ENCODE measurements at regions not wholly inside any gene's neighbourhood (a gene's known extent, or its start where the extent isn't known, plus 50 kb on each side); places are given as distances from the start of the nearest gene placed in this dataset.
"Not testable (repeated sequence)": the region's sequence is repeated elsewhere in the genome, so short reads cannot be mapped to it uniquely, and the experiment has no call there.

DNA sequence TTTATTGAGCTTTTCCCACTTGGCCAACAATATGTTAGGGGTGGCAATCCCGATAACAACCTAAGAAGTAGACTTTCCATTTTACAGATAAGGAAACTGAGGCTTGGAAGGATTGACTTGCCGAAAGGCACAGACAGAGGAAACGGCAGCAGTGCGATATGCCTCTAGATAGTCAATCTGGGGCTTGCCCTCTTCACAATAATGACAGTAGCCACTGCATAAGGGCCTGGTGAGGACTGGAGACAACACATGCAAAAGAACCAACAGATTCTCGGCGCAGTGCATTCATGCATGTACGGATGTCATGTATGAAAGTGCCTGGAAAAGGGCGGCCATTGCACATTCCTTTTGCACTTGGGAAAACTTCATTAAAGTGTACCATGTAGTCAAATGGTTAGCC is 811.2 kb downstream of the RNF144A start:
- no peak for DNase-seq

DNA sequence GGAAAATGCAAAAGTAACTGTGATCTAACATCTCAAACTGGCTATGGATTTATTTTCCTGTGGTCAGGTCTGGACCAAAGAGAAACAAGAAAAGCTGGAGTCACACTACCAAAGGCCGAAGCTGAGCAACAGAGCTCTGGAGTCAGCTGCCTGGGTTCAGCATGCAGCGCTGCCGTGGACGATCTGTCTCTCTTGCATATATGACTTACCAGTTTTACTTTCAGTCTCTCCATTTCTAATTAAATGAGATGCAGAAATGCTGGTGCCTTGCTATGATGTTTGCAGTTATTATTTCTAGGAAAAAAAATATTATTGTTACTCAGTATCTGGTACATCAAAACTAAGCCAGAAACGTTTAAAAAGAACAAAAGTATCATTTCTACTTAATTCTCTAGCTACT is 813.2 kb downstream of the RNF144A start:
- DNase-seq: peak in 1 of 5 donors; percentile 44

DNA sequence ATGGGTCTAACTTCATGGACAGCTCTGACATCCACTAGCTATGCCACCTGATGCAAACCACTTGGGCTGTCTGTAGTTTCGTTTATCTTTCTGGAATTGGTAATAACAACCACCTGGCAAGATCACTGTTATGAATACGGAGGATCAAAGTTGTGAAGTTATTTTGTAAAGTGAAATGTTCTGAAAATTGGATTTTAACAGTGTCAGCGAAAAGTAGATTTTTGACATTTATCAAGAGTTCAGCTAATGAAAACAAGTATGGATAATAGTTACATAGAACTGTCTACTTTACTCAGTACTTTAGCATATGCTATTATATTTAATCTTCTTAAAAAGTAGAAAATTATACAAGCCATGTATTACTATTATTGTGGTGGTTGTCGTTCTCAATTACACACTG is 813.8 kb downstream of the RNF144A start:
- DNase-seq: no peak

DNA sequence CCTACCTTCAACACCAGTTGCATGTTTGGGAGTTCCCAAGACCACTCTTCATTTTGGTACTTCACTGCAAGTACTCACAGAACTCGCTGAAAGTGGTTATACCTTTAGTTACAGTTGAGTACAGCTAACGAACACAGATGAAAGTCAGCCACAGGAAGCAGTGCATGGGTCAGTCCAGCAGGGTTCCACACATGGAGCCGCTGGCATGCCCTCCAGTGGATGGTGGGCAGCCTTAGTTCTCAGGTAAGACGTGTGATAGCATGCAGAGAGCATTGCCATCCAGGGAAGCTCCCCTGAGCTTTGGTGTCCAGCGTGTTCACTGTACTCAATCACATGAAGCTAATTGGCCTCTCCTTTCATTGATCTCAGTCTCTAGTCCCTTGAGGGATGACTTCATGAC is 815.3 kb downstream of the RNF144A start:
- no peak for DNase-seq

DNA sequence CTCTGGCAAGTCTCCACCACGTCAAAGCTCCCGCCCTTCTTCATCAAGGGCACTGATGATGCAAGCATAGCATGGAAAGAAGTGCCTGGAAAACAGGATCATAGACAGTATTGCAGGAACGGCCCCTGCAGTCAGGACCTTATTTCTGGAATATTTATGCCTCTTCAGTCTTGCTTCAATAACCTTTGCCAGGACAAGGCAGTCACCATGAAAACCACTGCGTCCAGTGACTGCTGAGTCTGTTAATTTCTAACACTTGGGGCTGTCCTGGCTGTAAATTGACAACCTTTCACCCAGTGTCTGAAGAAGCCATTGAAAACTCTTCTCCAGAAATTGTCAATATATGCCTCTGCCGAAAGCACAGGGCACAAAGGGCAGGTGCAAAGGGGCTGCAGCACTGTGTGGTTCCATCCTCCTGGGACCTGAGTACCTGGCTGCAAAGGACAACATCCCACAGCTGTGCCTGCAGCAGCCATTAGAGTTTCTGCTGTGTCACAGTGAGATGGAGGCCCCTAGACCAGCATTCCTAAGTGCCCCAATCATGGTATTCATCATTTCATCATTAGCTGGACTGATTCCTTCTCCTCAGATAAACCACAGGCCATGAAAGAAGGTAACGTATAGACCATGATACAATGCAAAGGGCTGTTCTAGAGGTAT is 819.6 kb downstream of the RNF144A start:
- DNase-seq: no peak

DNA sequence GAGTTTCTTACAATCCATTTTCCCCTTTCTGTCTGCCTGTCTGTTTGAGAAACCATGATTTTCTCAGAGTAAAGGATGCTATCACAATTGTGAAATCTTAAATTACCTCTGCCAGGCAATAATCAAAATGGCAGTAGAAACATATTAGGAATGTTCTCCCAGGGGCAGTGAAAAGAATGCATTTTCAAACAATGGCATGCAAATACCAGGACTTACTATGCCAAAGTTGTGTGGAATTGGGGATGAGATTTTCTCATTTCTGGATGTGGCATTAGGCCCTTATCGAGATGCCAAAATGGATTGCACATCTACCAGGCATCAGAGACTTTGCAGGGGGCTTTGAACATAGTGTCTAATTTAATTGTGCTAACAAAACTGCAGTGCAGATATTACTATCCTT is 821.4 kb downstream of the RNF144A start:
- no peak for DNase-seq

DNA sequence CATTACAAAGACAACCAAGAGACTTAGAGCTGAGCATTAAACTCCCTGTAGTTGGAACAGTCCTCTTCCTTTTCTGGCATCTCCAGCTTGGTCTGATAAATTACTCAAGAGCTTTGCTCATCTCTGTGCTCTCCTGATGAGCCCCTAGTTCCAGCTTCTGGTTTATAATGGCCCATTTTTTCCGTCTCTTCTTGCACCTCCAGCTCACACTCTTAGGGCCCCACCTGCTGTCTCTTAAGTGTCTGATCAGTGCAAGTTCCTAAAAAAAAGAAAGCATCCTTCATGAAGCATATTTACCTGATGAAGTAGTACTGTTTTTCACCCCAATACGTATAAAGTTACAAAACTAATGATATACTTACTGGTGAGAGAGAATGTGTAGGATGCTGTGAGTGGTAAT is 822.9 kb downstream of the RNF144A start:
- no peak for DNase-seq

DNA sequence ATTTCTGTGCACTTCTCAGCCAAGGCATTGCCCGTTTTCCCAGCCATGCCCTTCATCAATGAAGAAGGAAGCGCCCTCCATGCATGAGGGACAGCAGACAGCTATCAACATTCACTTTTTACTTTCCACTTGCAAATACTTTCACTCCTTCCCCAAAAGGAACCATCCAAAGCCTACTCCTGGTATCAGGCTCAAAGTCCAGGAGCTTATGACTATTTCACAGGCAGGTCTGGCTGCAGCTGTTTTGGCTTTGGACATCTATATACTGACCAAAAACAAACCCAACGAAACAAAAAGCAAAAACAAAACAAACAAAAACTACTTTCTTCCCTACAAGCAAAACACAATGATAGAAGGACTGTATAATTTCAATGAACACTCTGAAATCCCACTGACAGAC is 825.1 kb downstream of the RNF144A start:
- no peak for DNase-seq

DNA sequence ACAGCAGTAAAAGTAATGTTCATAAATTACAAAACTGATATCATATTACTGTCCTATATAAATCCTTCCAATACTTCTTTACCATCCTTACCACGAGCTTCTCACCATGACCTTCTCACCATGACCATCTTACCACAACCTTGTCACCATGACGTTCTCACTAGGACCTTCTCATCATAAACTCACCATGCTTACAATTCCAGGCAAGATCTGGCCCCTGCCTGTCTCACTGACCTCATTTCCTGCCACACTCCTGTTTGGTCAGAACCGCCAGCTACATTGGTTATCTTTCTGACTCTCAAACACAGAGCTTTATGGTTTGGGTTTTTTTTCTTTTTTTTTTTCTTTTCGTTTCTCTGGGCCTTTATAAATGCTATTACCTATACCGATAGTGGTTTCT is 827.6 kb downstream of the RNF144A start:
- DNase-seq: peak in 3 of 5 donors; percentile 16 to 72 (median 40)

DNA sequence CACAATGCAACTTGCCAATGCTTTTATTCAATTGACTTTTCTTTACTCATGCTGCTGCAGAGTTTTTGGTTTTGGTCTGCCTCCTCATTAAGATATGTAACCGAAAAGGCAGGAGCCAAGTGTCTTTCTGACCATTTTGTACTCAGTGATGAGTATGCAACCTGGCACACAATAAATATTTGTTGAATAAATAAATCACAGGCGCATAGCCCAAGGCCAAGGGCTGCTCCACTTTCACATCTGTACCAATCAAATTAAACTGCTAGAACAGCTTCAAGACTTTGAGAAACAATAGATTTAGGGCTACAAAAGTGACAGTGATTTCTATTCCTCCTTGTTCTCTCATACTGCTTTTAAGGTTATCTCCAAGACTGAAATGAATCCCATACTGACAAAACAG is 828.2 kb downstream of the RNF144A start:
- DNase-seq: no peak

DNA sequence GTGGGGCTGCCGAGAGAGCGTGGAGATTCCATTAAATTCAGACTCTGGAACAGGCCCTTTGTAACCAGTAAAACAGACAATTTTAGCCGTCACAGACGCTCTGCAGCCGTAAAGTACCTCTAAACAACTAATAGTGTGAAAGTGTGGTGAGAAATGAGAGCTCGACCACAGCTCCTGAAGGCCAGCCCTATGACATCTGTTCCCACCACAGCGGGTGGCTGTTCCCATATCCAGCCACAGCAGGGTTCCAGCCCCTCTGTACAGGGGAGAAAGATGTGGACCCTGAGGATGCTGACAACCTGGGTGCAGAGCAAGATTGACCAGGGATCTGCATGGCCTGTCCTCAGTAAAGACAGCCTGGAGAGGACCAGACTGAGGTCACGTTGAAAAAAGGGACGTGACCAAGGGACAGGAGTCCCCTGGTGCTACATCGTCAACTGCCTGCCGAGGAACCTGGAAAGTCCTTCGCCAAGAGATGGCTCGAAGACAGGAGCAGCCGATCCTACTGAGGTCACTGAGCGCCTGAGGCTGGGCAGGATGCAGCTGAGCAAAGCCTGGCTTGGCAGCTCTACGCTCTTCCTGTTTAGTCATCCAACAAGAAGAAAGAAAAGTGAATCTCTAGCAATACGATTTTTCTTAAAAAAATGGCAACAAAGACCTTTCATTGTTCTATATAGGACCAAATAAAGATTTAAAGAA is 831.7 kb downstream of the RNF144A start:
- peak in 1 of 5 donors; percentile 29 for DNase-seq

DNA sequence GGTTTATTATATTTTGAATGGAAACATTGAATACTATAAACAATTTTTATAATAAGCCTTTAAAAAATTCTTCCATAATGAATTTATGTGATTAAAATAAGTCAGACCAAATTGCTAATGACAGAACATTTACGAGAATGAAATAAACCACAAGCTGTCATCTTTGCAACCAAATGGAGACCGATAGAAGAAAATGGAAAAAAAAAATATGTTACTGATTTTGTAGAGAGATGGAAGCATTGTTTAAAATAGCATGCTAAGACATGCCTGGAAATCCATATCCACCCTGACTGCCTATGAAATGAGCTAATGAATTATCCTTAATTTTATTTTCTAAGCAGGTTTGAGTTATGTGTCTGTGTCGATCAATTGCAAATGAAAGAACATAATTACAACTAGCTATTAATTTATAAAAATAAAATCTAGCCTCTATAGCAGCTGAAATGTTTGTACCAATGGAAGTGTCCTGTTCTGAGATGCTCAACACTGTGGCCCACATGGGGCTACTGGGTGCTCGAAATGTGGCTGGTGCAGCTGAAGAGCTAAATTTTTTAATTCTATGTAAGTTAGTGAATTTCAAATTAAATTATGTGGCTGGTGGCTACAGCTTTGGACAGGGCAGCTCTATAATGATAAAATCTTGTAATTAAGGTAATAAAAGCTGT is 832.8 kb downstream of the RNF144A start:
- no peak for DNase-seq

DNA sequence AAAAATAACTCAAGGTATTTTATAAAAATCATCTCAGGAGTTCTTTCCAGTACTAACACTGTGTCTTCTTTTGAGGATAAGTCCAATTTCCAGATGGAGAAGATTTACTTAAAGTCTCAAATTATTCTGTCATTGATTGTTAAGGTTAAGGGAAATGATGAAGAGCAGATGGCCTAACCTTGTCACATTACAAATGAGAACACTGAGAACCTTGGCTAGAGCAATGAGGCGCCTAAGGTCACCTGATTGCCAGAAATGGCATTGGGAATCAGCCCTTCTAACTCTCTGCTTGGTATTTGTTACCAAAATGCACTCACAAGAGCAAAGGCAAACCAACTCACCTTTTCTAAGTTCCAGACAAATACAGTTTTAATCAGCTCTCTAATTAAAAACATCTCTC is 835.1 kb downstream of the RNF144A start:
- DNase-seq: no peak

DNA sequence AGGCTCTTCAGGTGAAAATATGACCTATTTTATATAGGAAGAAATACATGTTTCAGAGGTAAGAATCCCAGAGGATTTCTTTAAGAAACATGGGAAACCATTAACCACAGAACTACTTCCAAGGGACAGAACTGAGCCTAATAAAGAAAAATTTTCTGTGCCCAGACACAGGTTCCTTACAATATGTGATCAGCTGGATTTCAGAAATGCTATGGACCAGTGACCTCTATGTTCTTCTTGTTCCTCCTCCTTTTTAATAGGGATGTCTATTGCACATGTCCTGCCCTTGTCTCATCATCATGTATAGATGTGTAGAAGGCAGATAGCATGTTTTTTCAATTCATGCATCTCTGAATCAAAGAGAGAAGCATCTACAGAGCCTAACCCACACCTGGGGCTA is 836.6 kb downstream of the RNF144A start:
- DNase-seq: no peak

DNA sequence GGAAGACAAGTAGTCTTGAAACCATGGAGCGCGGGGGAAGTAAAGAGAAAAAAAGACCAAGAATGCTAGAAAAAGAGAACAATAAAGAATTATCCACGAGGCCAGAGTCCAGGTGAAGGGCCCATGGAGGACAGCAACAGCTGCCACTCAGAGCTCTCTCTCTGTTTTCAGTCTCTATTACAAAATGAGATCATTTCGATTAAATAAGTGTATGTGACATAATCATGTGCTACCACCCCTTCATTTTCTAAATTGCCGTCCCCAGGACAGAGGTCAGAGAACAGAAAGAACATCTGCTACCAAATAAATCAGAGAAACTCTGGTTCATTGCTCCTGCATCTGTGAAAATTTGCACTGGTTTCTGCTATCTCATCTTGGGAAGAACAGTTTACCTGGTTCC is 838.7 kb downstream of the RNF144A start:
- no peak for DNase-seq

DNA sequence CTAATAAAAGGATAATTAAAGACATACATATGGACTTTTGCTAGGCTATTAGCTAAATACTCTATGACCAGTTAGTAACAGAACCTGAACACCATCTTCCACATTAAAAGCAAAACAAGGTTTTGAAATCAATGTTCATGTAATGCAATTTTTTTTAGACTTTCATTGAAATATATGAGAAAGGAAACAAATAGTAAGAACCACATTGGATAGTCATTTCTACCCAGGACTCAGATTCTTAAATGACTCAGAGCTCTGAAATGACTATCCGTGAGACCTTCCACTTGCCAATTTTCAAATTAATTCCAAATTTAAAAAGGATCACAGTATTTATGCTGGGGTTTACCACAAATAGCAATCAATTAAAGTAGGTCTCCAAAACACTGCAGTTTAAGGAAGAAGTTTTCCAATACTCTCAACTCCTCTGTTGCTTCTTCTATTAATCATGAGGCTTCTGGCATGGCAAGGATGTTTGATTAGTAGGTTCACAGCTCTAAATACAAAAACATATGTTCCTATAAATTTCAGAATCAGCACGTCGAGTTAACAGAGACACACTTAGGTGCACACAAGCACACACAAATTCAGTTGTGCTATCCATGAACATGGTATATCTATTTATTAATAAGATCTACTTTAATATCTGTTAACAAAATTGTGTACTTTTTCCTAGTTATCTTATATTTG is 841.0 kb downstream of the RNF144A start:
- peak in 1 of 5 donors; percentile 73 for DNase-seq

DNA sequence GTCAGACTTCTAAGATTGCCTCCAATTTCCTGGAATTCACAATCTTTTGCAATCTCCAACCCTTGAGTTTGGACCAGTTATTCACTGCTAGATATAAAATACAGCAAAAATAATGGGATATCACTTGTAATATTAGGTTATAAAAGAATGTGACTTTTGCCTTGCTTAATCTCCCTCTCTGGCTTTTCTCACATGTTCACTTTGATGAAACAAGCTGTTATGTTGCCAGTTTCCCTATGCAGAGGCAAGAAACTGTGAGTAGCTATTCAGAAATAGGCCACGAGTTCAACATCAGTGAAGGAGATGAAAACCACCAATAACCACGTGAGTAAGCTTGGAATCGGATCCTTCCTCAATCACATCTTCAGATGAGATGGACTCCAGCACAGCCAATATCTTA is 842.7 kb downstream of the RNF144A start:
- DNase-seq: no peak

DNA sequence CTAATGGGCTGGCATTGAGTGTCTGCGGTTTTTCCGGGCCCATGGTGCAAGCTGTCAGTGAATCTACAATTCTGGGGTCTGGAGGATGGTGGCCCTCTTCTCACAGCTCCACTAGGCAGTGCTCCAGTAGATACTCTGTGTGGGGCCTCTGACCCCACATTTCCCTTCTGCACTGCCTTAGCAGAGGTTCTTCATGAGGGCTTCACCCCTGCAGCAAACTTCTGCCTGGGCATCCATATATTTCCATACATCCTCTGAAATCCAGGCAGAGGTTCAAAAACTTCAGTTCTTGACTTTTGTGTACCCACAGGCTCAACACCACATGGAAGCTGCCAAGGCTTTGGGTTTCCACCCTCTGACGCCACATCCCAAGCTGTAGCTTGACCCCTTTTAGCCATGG is 846.2 kb downstream of the RNF144A start:
- not testable (repeated sequence) for DNase-seq

DNA sequence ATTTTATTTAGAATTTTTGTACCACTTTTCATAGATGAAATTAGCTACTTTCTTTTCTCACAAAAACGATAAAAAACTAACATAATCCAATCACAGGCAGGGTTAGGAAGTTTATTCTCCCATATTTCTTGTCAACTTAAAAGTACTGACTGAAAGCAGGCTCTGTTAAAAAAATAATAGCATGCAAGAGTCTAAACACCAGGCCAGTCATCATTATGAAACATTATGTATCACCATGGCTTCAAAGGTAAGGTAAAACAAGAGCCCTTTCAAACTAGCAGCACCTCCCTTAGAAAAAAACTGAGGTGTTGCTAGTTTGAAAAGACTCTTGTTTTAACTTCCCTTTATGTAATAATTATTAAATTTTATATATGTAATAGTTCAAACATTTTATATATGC is 848.0 kb downstream of the RNF144A start:
- no peak for DNase-seq

DNA sequence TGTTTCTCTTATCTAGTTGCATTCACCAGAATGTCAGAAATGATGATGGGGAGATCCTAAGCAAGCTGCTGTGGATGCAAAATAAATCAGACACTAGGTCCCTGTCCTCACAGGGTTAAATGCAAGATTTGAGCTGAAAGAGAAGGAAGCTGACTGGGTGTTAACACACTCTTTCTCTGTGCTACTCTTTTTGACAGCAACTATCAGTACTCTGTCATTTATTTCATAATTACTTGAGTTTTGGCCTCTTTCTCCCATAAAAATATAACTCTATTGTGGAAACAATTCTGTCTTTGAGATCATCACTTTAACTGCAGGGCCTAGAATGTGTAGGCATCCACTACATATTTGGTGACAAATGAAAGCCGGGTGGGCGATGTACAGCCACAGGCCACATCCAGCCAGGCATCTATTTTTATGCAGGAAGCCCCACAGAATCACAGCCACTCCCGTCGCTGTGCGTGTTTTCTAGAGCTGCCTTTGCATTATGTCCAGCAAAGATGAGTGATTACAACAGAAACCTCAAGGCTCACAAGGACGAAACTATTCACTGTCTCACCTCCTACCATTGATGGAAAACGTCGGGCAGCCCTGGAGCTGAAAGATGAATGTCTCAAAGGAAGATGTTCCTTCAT is 849.0 kb downstream of the RNF144A start:
- no peak for DNase-seq

DNA sequence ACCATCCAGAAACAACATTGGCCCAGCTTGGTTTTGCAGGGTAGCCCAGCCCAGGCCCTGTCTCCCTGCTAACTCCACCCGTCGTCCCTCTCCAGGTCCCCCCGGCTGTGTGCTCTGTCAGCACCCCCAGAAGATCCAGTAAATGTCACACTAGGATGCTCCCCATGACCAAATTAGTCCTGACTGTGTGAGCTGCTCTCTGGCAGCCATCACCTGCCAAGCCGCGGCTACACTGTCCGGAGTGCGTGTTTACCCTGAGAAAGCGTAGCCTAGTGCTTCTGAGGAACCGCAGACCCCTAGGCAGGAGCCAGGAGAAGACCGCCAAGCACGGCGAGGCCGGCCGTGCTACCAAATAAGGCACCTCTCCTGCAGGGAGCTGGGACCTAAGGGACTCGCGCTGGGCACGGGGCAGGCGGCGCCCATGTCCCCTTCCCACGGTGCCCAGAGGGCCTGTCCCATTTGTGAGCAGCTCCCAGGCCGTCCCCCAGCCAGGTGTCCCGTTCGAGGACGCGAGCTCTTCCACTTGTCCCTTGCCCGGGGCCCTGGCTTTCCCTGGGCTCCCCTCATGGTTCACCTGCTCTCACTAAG is 849.9 kb downstream of the RNF144A start:
- no peak for DNase-seq

DNA sequence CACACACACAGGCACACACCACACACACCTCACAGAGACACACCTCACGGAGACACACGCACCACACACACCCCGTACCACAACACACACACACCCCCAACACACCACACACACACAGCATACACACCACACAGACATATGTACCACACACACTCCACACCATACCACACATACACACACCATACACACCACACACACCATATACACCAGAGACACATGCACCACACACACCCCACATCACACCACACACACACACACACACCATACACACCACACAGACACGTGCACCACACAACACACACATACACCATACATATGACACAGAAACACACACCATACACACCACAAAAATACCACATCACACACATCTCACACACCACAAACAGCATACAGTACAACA is 850.7 kb downstream of the RNF144A start:
- no peak for DNase-seq

DNA sequence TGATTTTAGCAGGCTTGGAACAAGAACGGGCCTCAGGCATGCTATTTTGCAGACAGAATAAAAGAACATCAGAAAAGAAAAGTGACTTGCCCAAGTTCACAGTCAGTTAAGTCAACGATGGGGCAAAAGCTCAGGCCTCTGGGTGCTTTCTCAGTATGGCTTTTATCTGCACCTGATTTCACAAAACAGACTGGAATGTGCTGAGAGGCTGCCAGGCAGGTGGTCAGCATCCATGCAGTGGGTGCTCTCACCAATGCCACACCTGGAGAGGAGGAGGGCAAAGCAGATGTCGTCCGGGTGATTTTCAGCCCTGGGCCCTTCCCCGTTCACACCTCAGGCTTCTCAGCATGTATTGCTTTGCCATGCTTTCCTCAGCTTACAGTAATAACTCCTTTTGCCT is 854.6 kb downstream of the RNF144A start:
- DNase-seq: no peak
